ENCODE measurements at regions not wholly inside any gene's neighbourhood (a gene's known extent, or its start where the extent isn't known, plus 50 kb on each side); places are given as distances from the start of the nearest gene placed in this dataset.

GRCh38 chr9:7984692-7985091, 185.1 kb upstream of the DMAC1 start:
- TF ChIP-seq EZH2phosphoT487 (IDR thresholded peaks at IDR 0.05; ENCODE audit: insufficient read depth, low read depth) (no peak), EZH2 (IDR thresholded peaks at IDR 0.05; ENCODE audit: insufficient read depth, poor library complexity, severe bottlenecking) (no peak)
